ENCODE measurements at regions not wholly inside any gene's neighbourhood (a gene's known extent, or its start where the extent isn't known, plus 50 kb on each side); places are given as distances from the start of the nearest gene placed in this dataset.
A peak's percentile ranks its signal among the peaks of the same experiment; 100 is the strongest.

- no peak overlapping the region for H3K4me3 ChIP-seq (ENCODE audit: low read depth, low read length)
- no peak for DNase-seq (ENCODE audit: low read depth)
- no peak for TF ChIP-seq CTCF (conservative IDR thresholded peaks at IDR 0.05; ENCODE audit: low read depth, low read length)
Measured at GRCh38 chr5:56305001-56305950, 72.1 kb upstream of the ANKRD55 start.

- no peak overlapping the region for H3K4me3 ChIP-seq (ENCODE audit: low read depth, low read length)
- no peak for DNase-seq (ENCODE audit: low read depth)
- TF ChIP-seq CTCF (conservative IDR thresholded peaks at IDR 0.05; ENCODE audit: low read depth, low read length): peak; percentile 18
Measured at GRCh38 chr5:56303511-56303910, 70.4 kb upstream of the ANKRD55 start.

- TF ChIP-seq CTCF (conservative IDR thresholded peaks at IDR 0.05; ENCODE audit: low read depth, low read length): no peak
- no peak for DNase-seq (ENCODE audit: low read depth)
- no peak overlapping the region for H3K4me3 ChIP-seq (ENCODE audit: low read depth, low read length)
Measured at GRCh38 chr5:56302027-56302426, 68.9 kb upstream of the ANKRD55 start.

- DNase-seq (ENCODE audit: low read depth): no peak
- TF ChIP-seq CTCF (conservative IDR thresholded peaks at IDR 0.05; ENCODE audit: low read depth, low read length): no peak
- H3K4me3 ChIP-seq (ENCODE audit: low read depth, low read length): no peak overlapping the region
Measured at GRCh38 chr5:56301069-56301468, 67.9 kb upstream of the ANKRD55 start.

GRCh38 chr5:56299212-56299611 is 66.1 kb upstream of the ANKRD55 start:
- no peak overlapping the region for H3K4me3 ChIP-seq (ENCODE audit: low read depth, low read length)
- TF ChIP-seq CTCF (conservative IDR thresholded peaks at IDR 0.05; ENCODE audit: low read depth, low read length): no peak

GRCh38 chr5:56298336-56299090 is 65.4 kb upstream of the ANKRD55 start:
- no peak for TF ChIP-seq CTCF (conservative IDR thresholded peaks at IDR 0.05; ENCODE audit: low read depth, low read length)
- no peak for DNase-seq (ENCODE audit: low read depth)
- H3K4me3 ChIP-seq (ENCODE audit: low read depth, low read length): no peak overlapping the region

More at GRCh38 chr5:56299212-56299611, 66.1 kb upstream of the ANKRD55 start:
- no peak for DNase-seq (ENCODE audit: low read depth)
